22Rv1 (cell line): ENCODE measurements at regions not wholly inside any gene's neighbourhood (a gene's known extent, or its start where the extent isn't known, plus 50 kb on each side); places are given as distances from the start of the nearest gene placed in this dataset.

Experiments used
- H3K27ac ChIP-seq: fragments of 450-650 bp; 2 replicates; pipeline ENCODE4 v1.5.1; 2017
- ZFX ChIP-seq: fragments of 450-650 bp; IDR thresholded peaks from 2 replicates; pipeline ENCODE4 v1.6.1; 2017; ENCODE audit warnings: antibody characterized with exemption, borderline replicate concordance
- TF ChIP-seq, protein P1 (sequence below): fragments of 450-650 bp; IDR thresholded peaks from 2 replicates; pipeline ENCODE4 v1.5.1; 2017; ENCODE audit warnings: mild to moderate bottlenecking

DNA sequence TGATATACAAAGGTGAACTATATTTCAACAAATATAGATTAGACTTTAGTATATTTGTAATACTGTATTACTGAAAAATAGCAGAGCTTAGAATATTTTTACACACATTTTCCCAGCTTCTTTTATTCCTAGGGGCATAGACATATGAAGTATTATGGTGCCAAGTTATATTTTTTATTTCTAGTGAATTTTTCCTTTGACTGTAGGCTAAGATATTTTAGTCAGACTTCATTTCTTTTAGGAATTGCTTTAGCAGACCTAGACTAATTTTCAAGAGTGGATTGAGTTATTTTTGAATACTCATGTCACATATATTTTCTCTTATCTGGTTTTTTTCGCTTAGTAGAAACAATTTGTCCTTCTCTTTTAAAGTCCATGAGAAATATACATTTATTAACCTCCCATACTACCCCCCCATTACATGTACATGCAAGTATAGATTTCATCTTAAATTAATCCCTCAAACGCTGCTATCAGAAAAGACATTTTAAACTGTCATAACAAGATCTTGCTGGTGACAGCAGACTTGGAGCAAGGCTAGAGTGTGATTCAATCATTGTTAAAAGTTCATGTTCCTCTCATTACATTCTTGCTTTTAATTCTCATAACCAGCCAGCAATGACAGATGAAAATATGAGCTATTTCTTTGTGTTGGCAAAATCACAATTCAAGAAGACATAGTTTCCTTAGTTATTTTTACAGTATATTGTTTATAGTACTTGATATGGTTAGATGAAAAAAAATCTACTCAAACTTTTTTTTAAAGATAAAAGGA lies 456.1 kb downstream of the AEBP2 start:
- TF ChIP-seq, protein P1, sequence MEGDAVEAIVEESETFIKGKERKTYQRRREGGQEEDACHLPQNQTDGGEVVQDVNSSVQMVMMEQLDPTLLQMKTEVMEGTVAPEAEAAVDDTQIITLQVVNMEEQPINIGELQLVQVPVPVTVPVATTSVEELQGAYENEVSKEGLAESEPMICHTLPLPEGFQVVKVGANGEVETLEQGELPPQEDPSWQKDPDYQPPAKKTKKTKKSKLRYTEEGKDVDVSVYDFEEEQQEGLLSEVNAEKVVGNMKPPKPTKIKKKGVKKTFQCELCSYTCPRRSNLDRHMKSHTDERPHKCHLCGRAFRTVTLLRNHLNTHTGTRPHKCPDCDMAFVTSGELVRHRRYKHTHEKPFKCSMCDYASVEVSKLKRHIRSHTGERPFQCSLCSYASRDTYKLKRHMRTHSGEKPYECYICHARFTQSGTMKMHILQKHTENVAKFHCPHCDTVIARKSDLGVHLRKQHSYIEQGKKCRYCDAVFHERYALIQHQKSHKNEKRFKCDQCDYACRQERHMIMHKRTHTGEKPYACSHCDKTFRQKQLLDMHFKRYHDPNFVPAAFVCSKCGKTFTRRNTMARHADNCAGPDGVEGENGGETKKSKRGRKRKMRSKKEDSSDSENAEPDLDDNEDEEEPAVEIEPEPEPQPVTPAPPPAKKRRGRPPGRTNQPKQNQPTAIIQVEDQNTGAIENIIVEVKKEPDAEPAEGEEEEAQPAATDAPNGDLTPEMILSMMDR, result no peak
- TF ChIP-seq ZFX, result no peak
- no peak overlapping the region for H3K27ac ChIP-seq

DNA sequence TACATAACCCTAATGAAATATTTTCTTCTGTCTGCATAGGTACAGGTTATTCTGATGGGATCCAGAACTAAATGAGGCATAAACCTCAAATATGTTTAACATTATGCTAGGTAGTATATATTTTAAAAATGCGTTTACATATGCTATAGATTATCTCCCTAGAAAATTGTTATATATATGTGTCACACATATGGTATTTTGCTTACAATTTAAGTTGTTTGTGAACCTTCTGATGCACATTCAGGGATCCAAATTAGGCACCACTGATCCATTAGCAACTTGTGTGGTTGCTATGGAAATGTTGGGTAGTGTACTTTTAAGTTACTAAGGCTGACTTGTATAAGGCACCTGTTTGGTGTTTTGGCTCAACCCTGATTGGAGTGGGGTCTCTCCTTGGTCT lies 456.7 kb downstream of the AEBP2 start:
- TF ChIP-seq, protein P1, result no peak
- no peak for TF ChIP-seq ZFX
- H3K27ac ChIP-seq, result no peak overlapping the region

DNA sequence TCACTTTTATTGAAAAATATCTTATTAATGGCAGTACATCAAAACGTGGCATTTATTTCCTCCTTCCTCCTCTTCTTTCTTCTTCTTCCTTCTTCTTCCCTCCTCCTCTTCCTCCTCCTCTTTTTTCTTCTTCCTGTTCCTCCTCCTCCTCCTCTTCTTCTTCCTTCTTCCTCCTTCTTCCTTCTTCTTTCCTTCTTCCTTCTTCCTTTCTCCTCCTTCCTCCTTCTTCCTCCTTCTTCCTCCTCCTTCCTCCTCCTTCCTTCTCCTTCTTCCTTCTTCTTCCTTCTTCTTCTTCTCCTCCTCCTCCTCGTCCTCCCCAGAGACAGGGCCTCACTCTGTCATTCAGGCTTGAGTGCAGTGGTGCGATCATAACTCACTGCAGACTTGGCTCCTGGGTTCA lies 457.2 kb downstream of the AEBP2 start:
- TF ChIP-seq, protein P1, result no peak
- no peak for TF ChIP-seq ZFX
- no peak overlapping the region for H3K27ac ChIP-seq

DNA sequence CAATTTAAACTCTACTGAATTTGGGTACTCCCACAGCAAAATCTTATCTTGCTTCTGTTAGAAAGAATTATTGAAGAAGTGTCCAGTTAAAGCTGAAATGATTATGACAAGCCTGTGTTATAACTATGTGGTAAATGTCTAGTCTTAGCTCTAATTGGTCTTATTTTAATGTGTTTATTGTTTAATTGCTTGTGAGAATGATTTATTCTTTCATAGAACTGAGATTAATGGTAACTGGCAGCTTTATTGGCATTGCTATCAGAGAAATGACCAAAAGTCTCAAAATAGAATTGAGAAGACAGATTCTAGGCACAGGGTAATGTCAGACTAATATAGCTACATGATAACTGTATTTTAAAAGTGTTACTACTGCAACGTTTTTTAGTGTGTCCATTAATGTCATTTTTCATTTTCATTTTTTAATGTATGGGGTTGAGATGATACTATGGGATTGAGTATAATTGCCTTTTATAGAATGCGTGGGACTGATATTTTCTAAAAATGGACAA lies 458.7 kb downstream of the AEBP2 start:
- TF ChIP-seq ZFX, result no peak
- TF ChIP-seq, protein P1, result no peak
- no peak overlapping the region for H3K27ac ChIP-seq

DNA sequence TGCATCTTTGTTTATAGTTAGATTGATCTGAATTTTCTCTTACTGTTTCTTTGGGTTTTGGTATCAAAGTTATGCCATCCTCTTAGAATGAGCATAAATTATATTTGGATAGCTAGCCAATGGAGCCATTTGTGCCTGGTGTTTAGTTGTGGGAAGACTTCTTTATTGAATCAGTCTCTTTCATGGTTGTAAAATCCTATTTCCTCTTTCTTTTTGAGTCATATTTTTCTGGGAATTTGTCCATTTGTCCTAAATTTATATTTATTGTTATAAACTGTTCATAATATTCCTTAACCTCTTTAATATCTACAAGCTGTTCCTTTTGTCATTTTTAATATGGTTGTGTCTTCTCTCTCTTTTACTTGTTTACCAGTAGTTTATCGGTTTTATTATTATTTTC lies 462.5 kb downstream of the AEBP2 start:
- TF ChIP-seq, protein P1, result no peak
- TF ChIP-seq ZFX, result no peak

DNA sequence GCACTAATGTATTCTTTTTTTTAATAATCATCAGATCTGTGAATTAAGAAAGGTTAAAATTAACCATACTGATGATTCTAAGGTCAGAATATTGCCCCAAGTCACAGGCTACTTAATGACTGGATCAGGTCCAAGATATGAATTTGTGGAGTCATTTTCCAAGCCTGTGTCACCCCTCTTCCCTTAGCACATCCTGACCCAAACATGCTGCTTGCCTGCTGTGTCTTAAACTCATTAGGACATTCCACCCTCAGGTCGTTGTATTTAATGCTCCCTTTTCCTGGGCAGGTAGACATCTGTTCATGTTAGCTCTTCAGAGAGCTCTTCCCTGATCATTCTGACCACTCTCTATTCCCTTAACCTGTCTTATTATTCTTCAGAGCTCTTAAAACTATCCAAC lies 463.5 kb upstream of the PDE3A start:
- no peak overlapping the region for H3K27ac ChIP-seq
- TF ChIP-seq, protein P1, result no peak
- no peak for TF ChIP-seq ZFX

More for the DNA sequence above, 462.5 kb downstream of the AEBP2 start:
- no peak overlapping the region for H3K27ac ChIP-seq

DNA sequence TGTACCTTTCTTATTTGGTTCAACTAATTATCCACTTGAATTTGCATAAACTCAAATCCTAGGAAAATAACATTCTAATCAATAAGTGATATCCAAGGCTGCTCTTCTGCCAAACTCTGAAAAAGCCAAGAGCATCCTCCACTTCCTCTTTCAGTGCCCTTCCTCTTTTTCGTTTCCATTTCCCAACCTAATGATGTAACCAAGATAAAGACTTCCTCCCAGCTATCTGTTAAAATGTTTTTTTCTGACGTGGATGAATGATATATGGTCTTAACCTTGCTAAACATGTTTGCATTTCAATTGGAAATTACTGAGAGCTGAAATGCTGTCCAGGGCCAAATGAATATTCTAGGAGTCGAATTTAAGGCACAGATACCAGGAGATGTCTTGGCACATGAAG lies 459.5 kb upstream of the PDE3A start:
- no peak for TF ChIP-seq ZFX
- TF ChIP-seq, protein P1, result no peak

More for the DNA sequence above, 459.5 kb upstream of the PDE3A start:
- H3K27ac ChIP-seq, result no peak overlapping the region
